GM23338 (cell line): ENCODE measurements at regions not wholly inside any gene's neighbourhood (a gene's known extent, or its start where the extent isn't known, plus 50 kb on each side); places are given as distances from the start of the nearest gene placed in this dataset.

Experiments
- ATAC-seq: fragments of 200-7000 bp; cut with Tn5 transposase; 3 replicates; pipeline ENCODE4 v1.9.1; 2020
- DNase-seq: peaks from one replicate; pipeline ENCODE4 v3.0.0-alpha.2; 2015; ENCODE audit warnings: low spot score
- H2AFZ ChIP-seq: fragments of 200-600 bp; sonication (generic); 2 replicates; pipeline ENCODE4 v1.8.0; 2016; ENCODE audit warnings: antibody characterized with exemption, mild to moderate bottlenecking, moderate library complexity
- H3F3A ChIP-seq: fragments of 200-600 bp; sonication (generic); replicated peaks from 2 replicates; pipeline ENCODE4 v1.8.0; 2017; ENCODE audit warnings: antibody characterized with exemption, mixed run types, low read depth
- H3K27ac ChIP-seq: fragments of 200-600 bp; sonication (generic); 2 replicates; pipeline ENCODE4 v1.6.1; 2016; ENCODE audit warnings: low read depth
- H3K27me3 ChIP-seq: fragments of 200-600 bp; sonication (generic); 2 replicates; pipeline ENCODE4 v1.8.0; 2016; ENCODE audit warnings: mild to moderate bottlenecking, mixed run types, moderate library complexity; ENCODE audit not compliant: insufficient read depth
- H3K36me3 ChIP-seq: fragments of 200-600 bp; sonication (generic); 2 replicates; pipeline ENCODE4 v1.8.0; 2016; ENCODE audit warnings: mild to moderate bottlenecking; ENCODE audit not compliant: insufficient read depth
- H3K4me1 ChIP-seq: fragments of 200-600 bp; sonication (generic); 2 replicates; pipeline ENCODE4 v1.8.0; 2016; ENCODE audit warnings: mild to moderate bottlenecking, moderate library complexity; ENCODE audit not compliant: insufficient read depth
- H3K4me2 ChIP-seq: fragments of 200-600 bp; sonication (generic); 2 replicates; pipeline ENCODE4 v1.7.1; 2017; ENCODE audit warnings: mixed run types
- H3K4me3 ChIP-seq: fragments of 200-600 bp; sonication (generic); 2 replicates; pipeline ENCODE4 v1.6.1; 2016; ENCODE audit warnings: mixed run types
- H3K79me2 ChIP-seq: fragments of 200-600 bp; sonication (generic); replicated peaks from 2 replicates; pipeline ENCODE4 v1.8.0; 2017; ENCODE audit warnings: mild to moderate bottlenecking; ENCODE audit not compliant: insufficient read depth
- H3K9me2 ChIP-seq: fragments of 200-600 bp; sonication (generic); 2 replicates; pipeline ENCODE4 v1.8.0; 2017; ENCODE audit not compliant: insufficient read depth
- H4K20me1 ChIP-seq: fragments of 200-600 bp; sonication (generic); replicated peaks from 2 replicates; pipeline ENCODE4 v1.8.0; 2017; ENCODE audit warnings: mild to moderate bottlenecking; ENCODE audit not compliant: insufficient read depth
- H3K27ac Mint-ChIP-seq: 2 replicates; pipeline ENCODE4 v1.8.0; 2020; ENCODE audit warnings: inconsistent platforms, mild to moderate bottlenecking, moderate library complexity, mixed read lengths
- H3K27me3 Mint-ChIP-seq: 3 replicates; pipeline ENCODE4 v1.8.0; 2022; ENCODE audit warnings: low read depth, mild to moderate bottlenecking, moderate library complexity, mixed read lengths, inconsistent platforms; ENCODE audit not compliant: insufficient read depth, poor library complexity
- H3K36me3 Mint-ChIP-seq: 3 replicates; pipeline ENCODE4 v1.8.0; 2021; ENCODE audit warnings: low read depth, mild to moderate bottlenecking, inconsistent platforms, moderate library complexity, mixed read lengths
- H3K4me1 Mint-ChIP-seq: 3 replicates; pipeline ENCODE4 v1.8.0; 2020; ENCODE audit warnings: mild to moderate bottlenecking, inconsistent platforms, mixed read lengths
- H3K4me3 Mint-ChIP-seq: 3 replicates; pipeline ENCODE4 v1.8.0; 2021; ENCODE audit warnings: moderate library complexity, mild to moderate bottlenecking, inconsistent platforms, mixed read lengths
- H3K9me3 Mint-ChIP-seq: 3 replicates; pipeline ENCODE4 v1.8.0; 2020; ENCODE audit warnings: moderate library complexity, mild to moderate bottlenecking, inconsistent platforms, mixed read lengths
- CREB1 ChIP-seq: fragments of 250-450 bp; sonication (Bioruptor Pico); IDR thresholded peaks from 2 replicates; pipeline ENCODE4 v1.5.0; 2020; ENCODE audit warnings: low read depth, mild to moderate bottlenecking, moderate library complexity
- ETS1 ChIP-seq: IDR thresholded peaks from 2 replicates; pipeline ENCODE4 v1.6.1; 2016; ENCODE audit warnings: antibody characterized with exemption
- EZH2 ChIP-seq: fragments of 200-600 bp; sonication (generic); IDR thresholded peaks from one replicate; pipeline ENCODE4 v1.8.0; 2017; ENCODE audit warnings: antibody characterized with exemption, mild to moderate bottlenecking, low read depth; ENCODE audit not compliant: unreplicated experiment
- EZH2phosphoT487 ChIP-seq: fragments of 200-600 bp; sonication (generic); IDR thresholded peaks from one replicate; pipeline ENCODE4 v1.8.1; 2018; ENCODE audit warnings: antibody characterized with exemption; ENCODE audit not compliant: unreplicated experiment
- JUNB ChIP-seq: IDR thresholded peaks from one replicate; pipeline ENCODE4 v1.6.1; 2016; ENCODE audit warnings: antibody characterized with exemption; ENCODE audit not compliant: unreplicated experiment
- NANOG ChIP-seq: IDR thresholded peaks from 2 replicates; pipeline ENCODE4 v1.6.1; 2016; ENCODE audit warnings: antibody characterized with exemption, borderline replicate concordance
- POLR2AphosphoS5 ChIP-seq: IDR thresholded peaks from 2 replicates; pipeline ENCODE4 v1.6.1; 2016; ENCODE audit warnings: antibody characterized with exemption, low read depth
- REST ChIP-seq: IDR thresholded peaks from one replicate; pipeline ENCODE4 v1.6.1; 2018; ENCODE audit warnings: antibody characterized with exemption; ENCODE audit not compliant: unreplicated experiment
- ZNF114 ChIP-seq: fragments of 250-450 bp; sonication (Bioruptor Pico); IDR thresholded peaks from 2 replicates; pipeline ENCODE4 v1.5.0; 2020; ENCODE audit warnings: mild to moderate bottlenecking, moderate library complexity
- ZNF331 ChIP-seq: fragments of 250-450 bp; sonication (Bioruptor Pico); IDR thresholded peaks from 2 replicates; pipeline ENCODE4 v1.5.0; 2020; ENCODE audit warnings: low read depth, mild to moderate bottlenecking, moderate library complexity
- ZNF462 ChIP-seq: fragments of 250-450 bp; sonication (Bioruptor Pico); IDR thresholded peaks from 2 replicates; pipeline ENCODE4 v1.5.0; 2020; ENCODE audit warnings: mild to moderate bottlenecking, moderate library complexity

GRCh38 chr5:123285122-123286023 lies 137.8 kb downstream of the CEP120 start:
- Mint-ChIP-seq H3K27ac (no peak overlapping the region), H3K4me1 (peaks cover 12% of the 10 kb centered on the region; the same call in 2 of the 3 replicates), H3K4me3 (peak overlapping the region; percentile 84), H3K36me3 (no peaks in the 10 kb centered on the region), H3K27me3 (peaks cover 12% of the 10 kb centered on the region), H3K9me3 (no peaks in the 10 kb centered on the region)
- no peaks in the 10 kb centered on the region for H4K20me1 ChIP-seq
- peak; percentile 64 for DNase-seq
- peak; percentile 86 for ATAC-seq
- no peaks in the 10 kb centered on the region for H3K79me2 ChIP-seq
- peak overlapping the region; percentile 69 for H3K4me3 ChIP-seq
- no peaks in the 10 kb centered on the region for H3K36me3 ChIP-seq
- no peaks in the 10 kb centered on the region for H3F3A ChIP-seq
- H2AFZ ChIP-seq, result peak overlapping the region; percentile 97
- H3K4me2 ChIP-seq, result peak overlapping the region; percentile 95
- H3K27me3 ChIP-seq, result peaks cover 31% of the 10 kb centered on the region
- H3K9me2 ChIP-seq, result no peaks in the 10 kb centered on the region
- no peak overlapping the region for H3K27ac ChIP-seq
- peaks cover 11% of the 10 kb centered on the region for H3K4me1 ChIP-seq
- TF ChIP-seq EZH2 (no peak), ZNF462 (no peak), ZNF331 (no peak), CREB1 (CRISPR knock-in tag) (no peak), JUNB (no peak), EZH2phosphoT487 (no peak), ETS1 (no peak), ZNF114 (CRISPR knock-in tag) (no peak), POLR2AphosphoS5 (no peak), NANOG (no peak), REST (no peak)
